ENCODE measurements at regions not wholly inside any gene's neighbourhood (a gene's known extent, or its start where the extent isn't known, plus 50 kb on each side); places are given as distances from the start of the nearest gene placed in this dataset.
A peak's percentile ranks its signal among the peaks of the same experiment; 100 is the strongest.
"Not testable (repeated sequence)": the region's sequence is repeated elsewhere in the genome, so short reads cannot be mapped to it uniquely, and the experiment has no call there.

GRCh38 chr3:197368330-197368729 lies 69.9 kb upstream of the DLG1 start:
- DNase-seq (ENCODE audit: low spot score), result no peak

DNA sequence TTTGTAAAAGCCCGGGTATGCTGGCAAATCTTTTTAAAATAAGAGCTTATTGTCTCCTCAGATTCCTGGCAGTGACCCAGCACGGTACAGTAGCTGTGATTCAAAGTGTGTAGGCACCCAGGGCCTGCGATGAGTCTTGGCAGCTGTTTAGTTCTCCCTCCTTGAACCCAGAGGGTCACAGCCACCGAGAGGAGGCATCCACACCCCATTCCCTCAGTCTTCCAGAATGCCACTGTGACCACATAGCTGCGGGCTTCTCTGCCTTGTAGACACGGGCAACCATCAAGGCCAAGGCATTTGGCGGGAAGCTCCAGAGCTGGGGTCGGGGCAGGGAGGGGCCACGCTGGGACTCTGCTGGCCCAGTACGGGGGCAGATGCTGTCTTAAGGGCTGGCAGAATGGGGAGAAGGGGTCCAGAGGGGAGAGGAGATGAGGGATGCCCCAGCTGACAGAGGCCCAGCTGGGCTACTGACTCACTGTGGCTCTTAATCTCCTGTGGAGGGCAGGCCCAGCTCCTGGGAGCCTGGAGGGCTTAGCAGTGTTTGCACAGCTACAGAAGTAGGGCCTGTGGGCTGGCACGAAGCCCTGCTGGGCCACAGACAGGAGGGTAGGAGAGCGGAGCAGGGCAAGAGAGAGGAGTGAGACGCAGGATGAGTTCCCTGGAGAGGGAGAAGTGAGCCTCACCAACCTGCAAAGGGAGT lies 68.8 kb upstream of the DLG1 start:
- no peak for DNase-seq (ENCODE audit: low spot score)

DNA sequence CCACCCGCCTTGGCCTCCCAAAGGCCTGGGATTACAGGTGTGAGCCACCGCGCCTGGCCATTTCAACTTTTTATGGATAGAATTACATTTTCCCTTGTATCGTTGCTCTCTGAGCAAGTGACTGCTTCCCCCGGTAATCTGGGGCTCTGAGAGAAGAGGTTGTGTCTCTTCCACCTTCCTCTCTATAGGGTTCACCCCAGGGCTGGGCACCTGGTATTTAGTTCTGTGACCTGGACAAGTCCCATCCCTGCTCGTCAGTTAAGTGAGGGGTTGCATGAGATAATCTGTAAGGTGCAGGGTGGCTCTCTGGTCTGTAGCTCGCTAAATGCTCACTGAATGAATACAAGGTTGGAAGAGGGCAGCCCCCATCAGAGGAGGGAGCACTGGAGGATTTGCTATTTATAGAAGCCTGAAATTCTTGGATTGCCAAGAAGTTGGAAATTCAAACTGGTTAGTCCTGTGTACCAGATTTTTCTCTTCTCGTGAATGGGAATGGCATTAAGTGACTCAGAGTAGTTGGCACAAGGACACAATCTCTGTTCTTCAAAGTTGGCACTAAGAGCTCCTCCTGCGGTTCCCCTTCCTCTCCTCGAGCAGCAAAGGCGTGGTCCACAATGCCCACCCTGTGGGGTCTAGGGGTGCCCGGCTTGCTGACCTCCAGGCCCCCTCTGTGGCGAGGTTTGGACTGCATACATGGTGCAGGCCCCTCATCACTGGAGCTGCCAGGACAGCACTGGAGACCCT lies 68.1 kb upstream of the DLG1 start:
- DNase-seq (ENCODE audit: low spot score), result no peak

DNA sequence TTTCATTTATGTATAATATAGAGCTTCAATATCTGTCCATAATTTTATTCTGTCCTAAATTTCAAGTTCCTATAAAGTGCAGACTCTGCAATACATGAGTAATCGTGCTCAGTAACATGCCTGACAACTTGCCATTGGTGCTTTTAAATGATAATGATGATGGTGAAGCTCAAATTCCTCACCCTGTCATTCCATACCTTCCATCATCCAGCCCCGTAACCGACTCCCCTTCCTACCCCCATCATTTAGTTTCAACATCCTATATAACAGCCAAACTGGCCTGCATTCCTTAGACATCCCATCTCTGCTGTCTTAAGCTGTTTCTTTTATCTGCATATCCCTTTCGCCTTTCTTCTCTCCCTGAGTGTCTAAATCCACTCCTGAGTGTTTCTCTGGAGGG lies 67.2 kb upstream of the DLG1 start:
- no peak for DNase-seq (ENCODE audit: low spot score)

- no peak for DNase-seq (ENCODE audit: low spot score)
Observed at GRCh38 chr3:197364410-197365071, 66.1 kb upstream of the DLG1 start.

DNA sequence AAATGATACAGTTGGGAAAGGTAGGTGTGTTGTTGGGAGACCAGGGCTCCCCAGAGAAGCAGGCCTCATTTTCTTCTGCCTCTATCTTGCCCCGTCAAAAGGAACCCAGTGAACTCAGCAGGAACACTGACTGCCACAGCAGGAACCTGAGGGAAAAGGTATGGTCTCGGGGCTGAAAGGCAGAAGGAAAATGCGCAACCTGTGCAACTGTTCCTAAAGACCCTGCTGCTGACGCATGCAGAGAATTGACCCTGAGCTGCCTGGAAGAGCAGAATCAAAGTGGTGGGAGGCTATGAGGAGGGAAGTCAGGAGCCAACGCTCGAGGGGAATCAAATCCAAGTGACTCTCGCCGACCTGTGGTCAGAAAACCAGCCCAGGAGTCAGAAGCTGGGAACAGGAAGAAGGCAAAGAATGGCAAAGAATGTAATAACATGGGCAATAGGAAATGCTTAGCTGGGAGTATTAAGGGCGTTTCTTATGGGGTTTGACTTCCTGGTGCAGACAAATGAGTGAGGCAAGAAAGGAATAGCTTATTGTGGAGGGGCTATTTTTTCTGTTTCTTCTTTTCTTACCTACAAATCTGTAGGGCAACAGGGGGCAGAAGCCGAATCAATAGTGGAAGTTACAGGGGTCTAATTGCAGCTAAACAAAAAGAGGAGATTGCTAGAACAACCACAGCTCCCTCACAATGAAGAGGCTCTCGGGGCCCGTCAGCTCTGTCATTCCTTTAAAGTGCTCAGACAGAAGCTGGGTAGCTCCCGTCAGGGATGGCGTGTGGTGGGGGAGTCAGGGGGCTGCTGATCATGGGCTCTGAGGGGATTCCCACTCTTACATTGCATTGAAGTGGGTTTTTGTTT lies 65.4 kb upstream of the DLG1 start:
- DNase-seq (ENCODE audit: low spot score), result peak; percentile 45

- no peak for DNase-seq (ENCODE audit: low spot score)
Observed at GRCh38 chr3:197362081-197362480, 63.7 kb upstream of the DLG1 start.

DNA sequence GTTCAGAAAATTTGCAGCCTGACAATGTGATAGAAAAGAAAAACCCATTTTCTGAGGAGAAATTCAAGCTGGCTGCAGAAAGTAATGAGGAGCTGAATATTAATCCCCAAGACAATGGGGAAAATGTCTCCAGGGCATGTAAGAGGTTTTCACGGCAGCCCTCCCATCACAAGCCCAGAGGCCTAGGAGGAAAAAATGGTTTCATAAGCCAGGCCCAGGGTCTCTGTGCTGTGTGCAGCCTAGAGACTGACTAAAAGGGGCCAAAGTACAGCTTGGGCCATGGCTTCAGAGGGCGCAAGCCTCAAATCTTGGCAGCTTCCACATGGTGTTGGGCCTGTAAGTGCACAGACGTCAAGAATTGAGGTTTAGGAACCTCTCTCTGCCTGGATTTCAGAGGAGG lies 61.7 kb upstream of the DLG1 start:
- DNase-seq (ENCODE audit: low spot score), result not testable (repeated sequence)

DNA sequence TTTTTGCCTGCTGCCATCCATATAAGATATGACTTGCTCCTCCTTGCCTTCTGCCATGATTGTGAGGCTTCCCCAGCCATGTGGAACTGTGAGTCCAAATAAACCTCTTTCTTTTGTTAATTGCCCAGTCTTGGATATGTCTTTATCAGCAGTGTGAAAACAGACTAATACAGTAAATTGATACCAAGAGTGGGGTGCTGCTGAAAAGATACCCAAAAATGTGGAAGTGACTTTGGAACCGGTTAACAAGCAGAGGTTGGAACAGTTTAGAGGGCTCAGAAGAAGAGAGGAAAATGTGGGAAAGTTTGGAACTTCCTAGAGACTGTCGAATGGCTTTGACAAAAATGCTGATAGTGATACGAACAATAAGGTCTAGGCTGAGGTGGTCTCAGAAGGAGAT lies 61.1 kb upstream of the DLG1 start:
- not testable (repeated sequence) for DNase-seq (ENCODE audit: low spot score)

DNA sequence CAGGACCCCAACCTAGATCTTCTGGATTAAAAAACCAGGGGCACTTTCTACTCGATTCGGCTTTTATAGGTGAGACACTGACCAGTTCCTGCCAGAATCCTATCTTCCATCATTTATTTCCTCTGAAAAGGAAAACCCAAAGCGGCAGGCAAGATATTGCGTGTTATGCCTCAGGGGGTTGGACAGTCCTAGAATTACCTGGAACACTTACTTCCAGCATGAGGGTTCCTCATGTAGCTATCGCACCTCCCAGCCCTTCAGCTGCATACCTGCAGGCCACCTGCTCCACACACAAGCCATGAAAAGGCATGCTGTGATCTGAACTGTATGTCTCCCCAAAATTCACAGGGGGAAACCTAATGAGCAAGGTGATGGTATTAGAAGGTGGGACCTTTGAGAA lies 58.3 kb upstream of the DLG1 start:
- DNase-seq (ENCODE audit: low spot score), result no peak

- no peak for DNase-seq (ENCODE audit: low spot score)
Observed at GRCh38 chr3:197356275-197356674, 57.9 kb upstream of the DLG1 start.

DNA sequence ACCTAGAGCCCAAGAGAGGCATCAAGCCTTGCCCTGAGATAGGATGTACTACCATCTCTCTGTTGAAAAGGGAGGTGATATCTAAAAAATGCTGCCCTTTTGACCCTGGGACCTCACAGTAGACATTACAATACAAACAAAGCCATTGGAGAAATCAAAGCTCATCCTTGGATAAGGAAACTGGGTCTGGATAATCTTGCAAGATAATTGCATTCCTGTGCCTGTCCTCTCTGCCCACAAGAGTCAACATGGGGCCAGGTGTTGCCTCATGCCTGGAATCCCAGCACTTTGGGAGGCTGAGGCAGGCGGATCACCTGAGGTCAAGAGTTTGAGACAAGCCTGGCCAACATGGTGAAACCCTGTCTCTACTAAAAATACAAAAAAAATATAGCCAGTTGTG lies 57.3 kb upstream of the DLG1 start:
- no peak for DNase-seq (ENCODE audit: low spot score)

DNA sequence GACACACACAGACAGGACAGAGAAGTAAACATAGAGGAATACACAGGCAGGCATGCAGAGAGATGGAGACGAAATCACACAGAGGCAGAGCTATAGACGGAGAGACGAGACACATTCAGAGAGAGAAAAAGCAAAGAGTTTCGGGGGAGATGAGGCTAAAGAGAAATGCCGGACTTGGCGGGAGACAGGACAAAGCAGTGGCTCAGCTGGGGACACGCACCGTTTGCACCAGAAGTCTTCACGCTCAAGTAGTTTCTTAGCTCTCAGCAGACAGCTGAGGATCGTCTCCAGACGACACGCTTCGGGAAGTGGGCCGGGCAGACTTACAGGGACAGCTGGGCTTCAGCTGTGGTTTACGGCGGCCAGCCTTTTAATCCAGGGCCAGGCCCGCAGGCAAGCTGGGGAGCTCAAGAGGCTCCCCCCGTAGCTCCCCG lies 56.2 kb upstream of the DLG1 start:
- peak; percentile 69 for DNase-seq (ENCODE audit: low spot score)

- no peak for DNase-seq (ENCODE audit: low spot score)
Observed at GRCh38 chr3:197353867-197354567, 55.6 kb upstream of the DLG1 start.

DNA sequence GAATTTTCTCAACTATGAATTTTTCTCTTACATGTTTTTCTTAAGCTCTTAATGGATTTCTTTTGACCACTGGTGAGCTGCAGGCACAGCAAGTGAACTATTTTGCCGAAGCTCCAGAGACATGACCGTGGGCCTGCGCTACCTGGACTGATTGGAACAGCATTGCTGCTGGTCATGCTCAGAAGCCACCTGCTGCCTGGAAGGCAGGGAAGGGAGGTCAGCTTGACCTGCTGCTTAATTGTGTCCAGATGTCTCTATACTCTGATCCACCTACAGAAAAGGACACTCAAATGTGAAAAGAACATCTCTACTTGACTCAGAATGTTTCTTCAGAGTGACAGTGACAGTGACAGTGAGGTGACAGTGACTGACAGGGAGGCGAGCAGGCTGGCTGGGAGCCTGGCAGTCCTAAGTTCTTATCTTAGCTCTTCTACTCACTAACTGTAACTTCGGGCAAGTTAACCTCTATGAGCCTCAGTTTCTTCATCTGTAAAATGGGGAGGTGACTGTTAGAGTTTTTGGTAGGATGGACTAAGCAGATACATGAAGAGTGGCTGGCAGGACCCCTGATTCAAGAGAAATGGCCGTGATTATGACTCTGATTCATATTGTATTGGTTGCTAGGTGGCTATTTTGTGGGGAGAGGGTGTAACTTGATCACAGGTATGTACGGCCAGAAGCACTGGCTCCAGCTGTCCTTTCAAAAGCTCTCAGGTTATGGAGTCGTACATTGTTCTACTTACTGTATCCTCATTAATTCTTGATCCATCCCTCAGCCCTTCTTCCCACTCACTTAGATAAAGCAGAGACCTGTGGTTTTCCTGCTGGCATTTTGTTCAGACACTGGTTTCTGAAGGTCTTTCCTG lies 54.8 kb upstream of the DLG1 start:
- no peak for DNase-seq (ENCODE audit: low spot score)

GRCh38 chr3:197352382-197352781 lies 54.0 kb upstream of the DLG1 start:
- DNase-seq (ENCODE audit: low spot score), result no peak

GRCh38 chr3:197350446-197350845 lies 52.0 kb upstream of the DLG1 start:
- DNase-seq (ENCODE audit: low spot score), result no peak

- DNase-seq (ENCODE audit: low spot score), result no peak
Observed at GRCh38 chr3:197349368-197349767, 51.0 kb upstream of the DLG1 start.
